Stomach (tissue), 8 donors: ENCODE measurements at regions not wholly inside any gene's neighbourhood (a gene's known extent, or its start where the extent isn't known, plus 50 kb on each side); places are given as distances from the start of the nearest gene placed in this dataset.

Source experiments
- DNase-seq, 2 donors: peaks; one replicate each; pipeline versions ENCODE4 v3.0.0 to v3.0.0-alpha.2; 2013 to 2019
- H3K27ac ChIP-seq, 5 donors: fragments of 200-600 bp in 4 of 5; sonication (generic) in 4 of 5; one replicate each; pipeline ENCODE4 v1.5.1; 2013 to 2019; ENCODE audit warnings: mild to moderate bottlenecking in 1 of 5, moderate library complexity in 1 of 5
- H3K27me3 ChIP-seq, 3 donors: fragments of 200-600 bp; sonication (generic); one replicate each; pipeline ENCODE4 v1.5.1; 2017 to 2019; ENCODE audit warnings: mixed run types in 1 of 3
- H3K36me3 ChIP-seq, 4 donors: fragments of 200-600 bp; sonication (generic); 1 replicate in 3 of 4; 2 replicates in 1 of 4; pipeline ENCODE4 v1.5.1; 2016 to 2019
- H3K4me1 ChIP-seq, 4 donors: fragments of 200-600 bp; sonication (generic); one replicate each; pipeline ENCODE4 v1.5.1; 2016 to 2019
- H3K4me3 ChIP-seq, 4 donors: fragments of 200-600 bp; sonication (generic) in 3 of 4; one replicate each; pipeline ENCODE4 v1.5.1; 2016 to 2019; ENCODE audit warnings: mild to moderate bottlenecking in 1 of 4
- H3K9me3 ChIP-seq, 4 donors: fragments of 200-600 bp; sonication (generic); one replicate each; pipeline ENCODE4 v1.5.1; 2016 to 2019
- CTCF ChIP-seq, 7 experiments: fragments of 450-650 bp in 4 of 7; fragments of 200-600 bp in 3 of 7; sonication (generic) in 3 of 7; IDR thresholded peaks; one replicate each; pipeline ENCODE4 v1.5.1; 2016 to 2019; ENCODE audit warnings: antibody characterized with exemption in 7 of 7, control low read depth in 2 of 7, mild to moderate bottlenecking in 1 of 7
- EP300 ChIP-seq: sonication (generic); formaldehyde crosslinking; IDR thresholded peaks from one replicate; pipeline ENCODE4 v1.6.1; 2017; ENCODE audit warnings: antibody characterized with exemption
- POLR2A ChIP-seq, 4 donors: fragments of 450-650 bp; IDR thresholded peaks; one replicate each; pipeline ENCODE4 v1.6.1; 2016; ENCODE audit warnings: antibody characterized with exemption in 4 of 4, control low read depth in 2 of 4, mild to moderate bottlenecking in 1 of 4, moderate library complexity in 1 of 4
- POLR2AphosphoS5 ChIP-seq, 3 donors: sonication (generic); formaldehyde crosslinking; IDR thresholded peaks; one replicate each; pipeline ENCODE4 v1.6.1; 2016; ENCODE audit warnings: antibody characterized with exemption in 3 of 3
- WGBS, 5 donors: extraction: QIAGEN DNeasy Blood & Tissue Kit in 3 of 5; methylation state at CpG; one replicate each; pipeline versions ENCODE4 v1.1.5 to v1.1.7; 2013 to 2018; 5-methylcytosine and 5-hydroxymethylcytosine counted together
- intact Hi-C: fragments of 100-400 bp; cut with DNase I; formaldehyde crosslinking; loops from one replicate; pipeline ENCODE4 v1.15.1; 2023; ENCODE audit warnings: low total_unique reads
- donor health status: healthy with polysubstance abuse.
- donor health status: Bipolar disorder and iron deficiency.
- donor health status: healthy.

GRCh38 chr2:58984731-58985130 lies 743.6 kb upstream of the FANCL start:
- no peak overlapping the region for H3K27ac ChIP-seq
- TF ChIP-seq CTCF (IDR thresholded peaks at IDR 0.05) (no peak), POLR2A (IDR thresholded peaks at IDR 0.05) (no peak), EP300 (no peak), POLR2AphosphoS5 (IDR thresholded peaks at IDR 0.05) (no peak)
- H3K4me3 ChIP-seq = no peak overlapping the region
- no peaks in the 10 kb centered on the region for H3K36me3 ChIP-seq
- intact Hi-C loops = no loop called here
- 6 to 56% (median 20%) methylated on average over 1 of the region's 1 CpG for WGBS, 5 donors
- H3K9me3 ChIP-seq = no peaks in the 10 kb centered on the region
- no peak for DNase-seq
- H3K27me3 ChIP-seq = no peaks in the 10 kb centered on the region
- H3K4me1 ChIP-seq = no peaks in the 10 kb centered on the region

GRCh38 chr2:58983111-58983510 lies 742.0 kb upstream of the FANCL start:
- H3K27ac ChIP-seq = no peak overlapping the region
- TF ChIP-seq EP300 = no peak
- H3K4me1 ChIP-seq = no peaks in the 10 kb centered on the region
- no peak for DNase-seq
- H3K27me3 ChIP-seq = no peaks in the 10 kb centered on the region
- no peaks in the 10 kb centered on the region for H3K36me3 ChIP-seq
- intact Hi-C loops = no loop called here
- WGBS, 5 donors = 88 to 93% (median 92%) methylated on average over 4 of the region's 4 CpGs
- no peak overlapping the region for H3K4me3 ChIP-seq
- H3K9me3 ChIP-seq = no peaks in the 10 kb centered on the region

GRCh38 chr2:58981237-58981636 lies 740.1 kb upstream of the FANCL start:
- 84 to 91% (median 89%) methylated on average over 7 of the region's 7 CpGs for WGBS, 5 donors
- Histone ChIP-seq H3K27ac (no peak overlapping the region), H3K4me1 (no peaks in the 10 kb centered on the region), H3K36me3 (no peaks in the 10 kb centered on the region), H3K9me3 (no peaks in the 10 kb centered on the region), H3K4me3 (no peak overlapping the region), H3K27me3 (no peaks in the 10 kb centered on the region)
- intact Hi-C loops = no loop called here
- TF ChIP-seq POLR2AphosphoS5 (IDR thresholded peaks at IDR 0.05) = no peak
- DNase-seq = no peak

GRCh38 chr2:58976375-58977071 lies 735.4 kb upstream of the FANCL start:
- TF ChIP-seq CTCF (IDR thresholded peaks at IDR 0.05) (no peak), POLR2A (IDR thresholded peaks at IDR 0.05) (no peak), POLR2AphosphoS5 (IDR thresholded peaks at IDR 0.05) (no peak), EP300 (no peak)
- DNase-seq = no peak
- WGBS, 5 donors = 64 to 69% (median 66%) methylated on average over 9 of the region's 9 CpGs
- H3K36me3 ChIP-seq = no peaks in the 10 kb centered on the region
- H3K4me1 ChIP-seq = no peaks in the 10 kb centered on the region
- no peak overlapping the region for H3K27ac ChIP-seq
- H3K27me3 ChIP-seq = no peaks in the 10 kb centered on the region
- intact Hi-C loops = no loop called here
- no peak overlapping the region for H3K4me3 ChIP-seq
- no peaks in the 10 kb centered on the region for H3K9me3 ChIP-seq

GRCh38 chr2:58974881-58975280 lies 733.8 kb upstream of the FANCL start:
- DNase-seq = no peak
- no peak for TF ChIP-seq EP300
- no peak for TF ChIP-seq POLR2AphosphoS5 (IDR thresholded peaks at IDR 0.05)
- TF ChIP-seq POLR2A (IDR thresholded peaks at IDR 0.05) = no peak
- no peak for TF ChIP-seq CTCF (IDR thresholded peaks at IDR 0.05)
- H3K9me3 ChIP-seq = no peaks in the 10 kb centered on the region
- H3K27ac ChIP-seq = no peak overlapping the region
- 78 to 89% (median 81%) methylated on average over 7 of the region's 7 CpGs for WGBS, 5 donors
- intact Hi-C loops = no loop called here
- H3K4me3 ChIP-seq = no peak overlapping the region
- no peaks in the 10 kb centered on the region for H3K27me3 ChIP-seq
- no peaks in the 10 kb centered on the region for H3K4me1 ChIP-seq
- H3K36me3 ChIP-seq = no peaks in the 10 kb centered on the region
